HG02763 (cell line): ENCODE measurements at regions not wholly inside any gene's neighbourhood (a gene's known extent, or its start where the extent isn't known, plus 50 kb on each side); places are given as distances from the start of the nearest gene placed in this dataset.
"Not testable (repeated sequence)": the region's sequence is repeated elsewhere in the genome, so short reads cannot be mapped to it uniquely, and the experiment has no call there.

Experiments
- ATAC-seq: cut with Tn5 transposase; IDR thresholded peaks from one replicate; pipeline ENCODE4 v1.9.1; 2021; ENCODE audit warnings: mild to moderate bottlenecking, moderate library complexity; ENCODE audit not compliant: unreplicated experiment

DNA sequence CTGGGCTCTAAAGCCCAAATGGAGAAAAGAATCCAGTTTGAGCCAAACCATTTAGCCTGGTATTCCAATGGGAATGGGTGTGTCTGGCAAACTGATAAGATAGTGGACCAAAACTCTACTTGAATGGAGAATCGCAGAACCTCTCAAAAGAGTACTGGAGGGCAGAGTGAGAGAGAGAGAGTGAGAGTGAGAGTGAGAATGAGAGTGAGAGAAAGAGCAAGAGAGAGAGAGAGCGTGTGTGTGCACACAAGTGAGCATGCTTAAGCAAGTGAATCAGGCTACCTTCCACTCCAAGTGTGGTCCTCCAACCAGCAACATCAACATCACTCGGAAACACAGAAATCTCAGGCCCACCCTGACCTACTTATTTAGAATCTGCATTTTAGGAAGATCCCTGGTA lies 58.8 kb downstream of the UQCRFS1 start:
- ATAC-seq = no peak

DNA sequence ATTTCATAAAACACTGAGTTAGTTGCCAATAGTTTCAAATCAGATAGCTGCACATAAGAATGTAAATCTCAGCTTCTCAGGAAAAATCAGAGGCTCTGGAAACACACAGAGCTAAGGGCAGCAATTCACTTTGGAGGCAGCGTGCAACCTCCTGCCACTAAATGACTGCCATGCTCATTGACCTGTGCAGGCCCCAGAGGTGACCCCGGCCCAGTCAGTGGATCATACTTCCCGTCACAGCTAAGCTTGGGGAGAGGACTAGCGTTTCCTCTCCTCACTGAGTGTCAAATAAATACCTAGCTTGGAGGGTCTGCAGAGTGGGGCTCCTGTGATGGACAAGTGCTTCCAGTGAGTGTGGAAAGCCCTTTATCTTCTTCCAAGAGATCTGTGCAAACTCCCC lies 67.2 kb downstream of the UQCRFS1 start:
- no peak for ATAC-seq

DNA sequence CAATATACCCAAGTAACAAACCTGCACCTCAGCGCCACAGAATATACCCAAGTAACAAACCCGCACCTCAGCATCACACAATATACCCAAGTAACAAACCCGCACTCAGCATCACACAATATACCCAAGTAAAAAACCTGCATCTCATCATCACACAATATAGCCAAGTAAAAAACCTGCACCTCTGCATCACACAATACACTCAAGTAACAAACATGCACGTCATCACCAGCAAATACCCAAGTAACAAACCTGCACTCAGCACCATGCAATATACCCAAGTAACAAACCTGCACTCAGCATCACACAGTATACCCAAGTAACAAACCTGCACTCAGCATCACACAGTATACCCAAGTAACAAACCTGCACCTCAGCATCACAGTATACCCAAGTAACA lies 69.8 kb downstream of the UQCRFS1 start:
- ATAC-seq = no peak

DNA sequence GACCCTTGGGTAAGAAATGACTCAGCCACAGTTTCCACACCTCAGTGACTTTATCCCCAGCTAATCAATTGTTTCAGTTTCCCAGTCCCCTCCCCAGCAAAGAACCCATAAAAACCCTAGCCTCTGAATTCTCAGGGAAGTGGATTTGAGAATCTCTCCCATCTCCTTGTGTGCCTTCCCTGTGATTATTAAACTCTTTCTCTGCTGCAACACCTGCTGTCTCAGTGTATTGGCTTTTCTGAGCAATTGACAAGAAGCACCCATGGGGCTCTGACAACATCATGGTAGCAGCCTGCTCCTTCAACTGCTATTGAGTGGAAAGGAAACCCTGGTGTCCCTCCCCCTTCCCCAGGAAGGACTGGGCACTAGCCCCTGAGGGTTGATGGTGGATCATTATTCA lies 73.7 kb downstream of the UQCRFS1 start:
- ATAC-seq = no peak

DNA sequence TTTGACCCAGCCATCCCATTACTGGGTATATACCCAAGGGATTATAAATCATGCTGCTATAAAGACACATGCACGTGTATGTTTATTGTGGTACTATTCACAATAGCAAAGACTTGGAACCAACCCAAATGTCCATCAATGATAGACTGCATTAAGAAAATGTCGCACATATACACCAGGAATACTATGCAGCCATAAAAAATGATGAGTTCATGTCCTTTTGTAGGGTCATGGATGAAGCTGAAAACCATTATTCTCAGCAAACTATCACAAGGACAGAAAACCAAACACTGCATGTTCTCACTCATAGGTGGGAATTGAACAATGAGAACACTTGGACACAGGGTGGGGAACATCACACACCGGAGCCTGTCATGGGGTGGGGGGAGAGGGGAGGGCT lies 74.7 kb downstream of the UQCRFS1 start:
- not testable (repeated sequence) for ATAC-seq

DNA sequence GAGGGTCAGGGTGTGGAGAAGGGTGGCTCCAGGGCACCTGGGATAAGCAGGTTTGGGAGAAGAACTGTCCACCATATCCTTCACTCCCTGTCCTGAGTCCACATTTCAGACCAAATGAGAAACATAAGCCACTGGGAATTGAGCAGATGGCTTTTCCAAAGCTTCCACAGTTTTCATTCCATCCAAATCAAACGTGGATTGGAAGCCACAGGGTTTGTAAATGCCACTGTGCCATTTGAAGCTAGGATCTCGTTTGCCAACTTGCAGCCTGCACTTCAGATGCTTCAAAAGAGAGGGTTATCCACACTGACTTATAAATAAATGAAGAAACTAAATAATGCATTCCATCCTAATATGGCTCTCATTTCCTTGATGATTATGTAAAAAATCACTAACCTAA lies 81.5 kb downstream of the UQCRFS1 start:
- no peak for ATAC-seq

DNA sequence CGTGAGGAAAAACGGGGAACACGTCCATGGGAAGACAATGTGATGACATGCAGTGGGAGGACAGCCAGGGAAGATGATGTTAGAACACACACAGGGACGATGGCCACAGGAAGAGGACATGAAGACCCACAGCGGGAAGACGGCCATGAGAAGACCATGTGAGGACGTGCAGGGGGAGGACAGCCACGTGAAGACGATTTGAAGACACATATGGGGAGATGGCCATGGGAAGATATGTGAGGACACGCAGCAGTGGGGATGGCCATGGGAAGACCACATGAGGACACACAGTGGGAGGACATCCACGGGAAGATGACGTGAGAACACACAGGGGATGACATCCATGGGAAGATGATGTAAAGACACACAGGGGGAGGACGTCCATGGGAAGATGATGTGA lies 83.8 kb downstream of the UQCRFS1 start:
- ATAC-seq = no peak

DNA sequence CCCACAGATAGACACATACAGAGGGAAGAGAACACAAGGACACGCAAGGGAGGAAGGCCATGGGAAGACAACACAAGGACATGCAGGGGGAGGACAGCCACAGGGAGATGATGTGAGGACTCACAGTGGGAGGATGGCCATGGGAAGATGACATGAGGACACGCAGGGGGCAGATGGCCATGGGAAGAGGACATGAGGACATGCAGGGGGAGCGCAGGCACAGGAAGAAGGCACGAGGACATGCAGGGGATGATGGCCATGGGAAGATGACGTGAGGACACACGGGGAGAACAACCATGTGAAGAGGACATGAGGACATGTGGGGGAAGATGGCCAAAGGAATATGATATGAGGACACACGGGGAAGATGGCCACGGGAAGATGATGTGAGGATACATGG lies 84.7 kb downstream of the UQCRFS1 start:
- ATAC-seq = no peak

DNA sequence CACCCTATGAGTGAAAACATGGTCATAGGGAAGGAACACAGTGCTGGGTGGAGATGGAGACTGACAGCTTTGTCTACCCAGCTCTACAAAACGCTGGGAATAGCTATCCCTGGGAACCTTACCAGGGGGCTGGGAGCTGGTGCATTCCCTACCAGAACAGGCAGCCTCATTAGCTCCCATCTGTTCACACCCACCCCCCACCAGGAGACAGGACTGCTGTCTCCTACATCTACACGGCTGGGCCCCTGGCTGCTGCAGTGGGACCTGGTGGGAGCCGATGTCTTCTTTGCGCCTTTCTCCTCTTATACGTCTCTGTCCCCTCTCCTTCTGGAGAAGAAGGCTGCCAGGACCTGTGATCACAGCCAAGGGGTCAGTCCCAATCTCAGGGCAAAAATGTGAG lies 90.8 kb downstream of the UQCRFS1 start:
- ATAC-seq = no peak

DNA sequence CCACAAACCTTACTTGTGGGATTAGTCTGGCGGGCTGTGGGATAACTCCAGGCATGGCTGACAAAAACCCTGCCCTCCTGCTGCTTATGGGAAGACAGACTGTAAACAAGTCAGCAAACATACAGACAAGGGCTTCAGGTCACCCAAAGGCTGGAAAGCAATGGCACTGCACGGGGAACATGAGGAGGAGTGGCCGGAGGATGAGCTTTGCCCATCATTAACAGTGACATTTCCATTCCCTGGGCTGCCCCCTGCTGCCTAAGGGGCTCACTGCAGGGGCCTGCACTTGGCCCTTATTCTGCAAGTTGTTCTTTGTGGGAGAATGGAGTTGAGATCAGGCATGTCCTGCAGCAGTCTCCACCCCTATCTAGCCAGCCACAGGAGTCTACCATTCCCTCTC lies 91.3 kb downstream of the UQCRFS1 start:
- no peak for ATAC-seq

DNA sequence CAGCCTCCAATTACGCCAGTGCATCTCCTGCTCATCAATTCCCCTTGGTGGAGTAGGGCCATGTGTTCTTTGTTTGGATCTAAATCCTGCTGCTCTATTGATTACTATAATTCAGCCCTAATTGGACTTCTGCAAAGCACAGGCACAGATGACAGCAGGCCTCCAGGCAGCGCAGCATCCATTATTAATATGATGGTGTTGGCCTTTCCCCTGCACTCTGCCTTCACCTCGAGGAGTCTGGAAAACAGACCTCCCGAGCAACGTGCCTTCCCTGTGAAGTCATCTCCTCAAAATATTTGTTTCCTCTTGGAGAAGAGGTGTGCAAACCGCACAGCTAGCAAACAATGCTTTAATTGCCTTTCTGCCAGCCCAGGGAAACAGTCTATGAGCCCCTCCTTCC lies 92.5 kb downstream of the UQCRFS1 start:
- no peak for ATAC-seq

DNA sequence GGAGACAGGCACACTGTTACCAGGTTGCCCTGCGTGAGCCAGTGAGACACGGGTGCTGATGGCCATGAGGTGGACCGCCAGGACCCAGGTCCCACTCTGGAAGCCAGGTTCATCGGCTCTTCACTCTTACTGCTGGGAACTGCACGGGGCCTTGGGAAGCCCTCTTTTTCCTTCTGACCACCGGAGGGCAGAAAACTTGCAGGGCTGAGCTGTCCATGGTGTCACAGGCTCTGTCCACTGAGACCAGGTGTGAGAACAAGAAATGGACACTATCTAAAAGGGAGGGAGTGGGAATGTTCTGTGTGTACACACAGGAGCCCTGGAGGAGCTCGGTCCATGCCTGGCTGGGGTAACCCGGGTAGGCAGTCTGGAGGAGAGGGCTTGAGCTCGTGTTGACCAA lies 93.4 kb downstream of the UQCRFS1 start:
- ATAC-seq = no peak

DNA sequence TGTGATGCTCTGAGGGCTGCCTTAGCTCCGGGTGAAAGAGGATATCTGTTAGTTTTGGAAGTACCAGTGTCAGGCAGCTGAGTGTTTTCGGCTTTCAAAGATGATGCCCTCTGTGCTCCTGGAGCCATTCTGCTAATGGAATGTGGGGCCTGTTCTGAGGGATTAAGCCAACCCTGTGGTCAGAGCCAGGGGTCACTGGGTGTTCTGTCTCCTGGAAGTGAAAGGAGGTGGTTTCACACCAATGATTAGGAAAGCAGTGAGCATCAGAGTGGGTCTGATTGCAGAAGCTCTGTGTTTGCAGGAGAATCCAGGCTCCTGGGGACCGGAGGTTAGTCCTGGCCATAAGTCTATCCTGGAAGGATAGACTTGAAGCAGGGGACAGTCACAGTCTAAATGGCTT lies 94.6 kb downstream of the UQCRFS1 start:
- no peak for ATAC-seq

DNA sequence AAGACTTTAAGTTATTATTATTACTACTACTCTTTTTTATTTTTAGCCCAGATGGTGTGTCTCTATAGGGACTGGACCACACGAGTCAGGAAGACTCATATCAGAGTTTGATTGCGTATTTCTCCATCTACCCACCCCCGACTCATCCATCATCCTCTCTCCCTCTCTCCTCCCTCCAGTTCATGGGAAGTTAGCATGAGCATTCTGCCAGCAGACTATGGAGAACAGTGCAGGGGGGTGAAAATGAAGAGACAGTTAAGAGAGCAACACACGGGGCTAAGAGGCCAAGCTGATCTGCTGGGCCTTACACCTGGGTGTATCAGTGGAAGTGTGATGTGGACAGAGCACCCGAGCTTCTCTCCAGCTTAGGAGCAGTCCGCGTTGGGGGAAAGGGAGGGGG lies 95.0 kb downstream of the UQCRFS1 start:
- ATAC-seq = no peak

DNA sequence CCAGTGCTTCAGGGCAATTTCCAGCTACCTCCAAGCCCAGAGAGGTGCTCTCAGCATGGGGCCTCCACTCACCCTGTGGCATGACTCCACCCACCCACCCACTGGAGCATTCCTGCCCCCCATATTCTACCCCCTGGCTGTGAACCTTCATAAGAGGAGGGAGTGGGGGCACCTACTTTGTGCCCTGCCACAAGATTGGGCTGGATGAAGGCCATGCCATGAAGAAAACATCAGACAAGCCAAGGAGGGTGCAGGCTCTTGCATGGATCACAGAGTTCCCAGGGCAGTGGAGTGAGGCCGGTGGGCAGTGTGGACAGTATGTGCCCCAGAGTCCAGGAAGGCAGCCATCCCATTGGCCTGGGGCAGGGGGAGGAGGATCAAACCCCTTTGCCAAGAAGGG lies 97.8 kb downstream of the UQCRFS1 start:
- ATAC-seq = no peak

DNA sequence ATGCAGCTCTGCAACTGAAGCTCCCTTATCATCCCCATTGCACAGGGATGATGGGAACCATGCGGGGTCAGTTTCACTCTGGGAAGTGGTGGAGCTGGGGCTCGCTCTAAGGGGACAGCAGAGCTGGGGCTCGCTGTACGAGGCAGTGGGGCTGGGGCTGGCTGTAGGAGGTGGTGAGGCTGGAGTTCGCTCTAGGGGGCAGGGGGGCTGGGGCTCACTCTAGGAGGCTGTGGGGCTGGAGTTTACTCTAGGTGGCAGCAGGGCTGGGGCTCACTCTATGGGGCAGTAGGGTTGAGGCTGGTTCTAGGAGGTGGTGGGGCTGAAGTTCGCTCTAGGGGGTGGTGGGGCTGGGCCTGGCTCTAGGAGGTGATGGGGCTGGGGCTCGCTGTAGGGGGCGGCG lies 99.1 kb downstream of the UQCRFS1 start:
- no peak for ATAC-seq

DNA sequence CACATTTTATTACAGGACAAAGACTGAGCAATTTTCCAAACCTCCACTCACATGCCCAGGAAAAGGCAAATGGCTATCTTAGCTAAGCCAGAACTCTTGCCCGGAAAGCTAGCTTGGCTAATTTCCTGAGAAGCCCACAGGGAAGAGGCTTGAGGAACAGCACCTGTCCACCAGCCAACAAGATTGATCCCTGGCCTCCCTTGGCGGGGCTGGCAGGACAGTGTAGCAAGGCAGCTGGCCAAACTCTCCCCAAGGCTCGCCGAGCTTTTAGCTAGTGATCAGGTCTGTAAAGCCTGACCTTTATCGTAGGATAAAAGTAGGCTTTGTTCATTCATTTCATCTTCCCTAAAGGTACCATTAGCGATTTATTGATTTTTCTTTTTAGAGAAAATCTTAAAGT lies 101.4 kb downstream of the UQCRFS1 start:
- no peak for ATAC-seq

DNA sequence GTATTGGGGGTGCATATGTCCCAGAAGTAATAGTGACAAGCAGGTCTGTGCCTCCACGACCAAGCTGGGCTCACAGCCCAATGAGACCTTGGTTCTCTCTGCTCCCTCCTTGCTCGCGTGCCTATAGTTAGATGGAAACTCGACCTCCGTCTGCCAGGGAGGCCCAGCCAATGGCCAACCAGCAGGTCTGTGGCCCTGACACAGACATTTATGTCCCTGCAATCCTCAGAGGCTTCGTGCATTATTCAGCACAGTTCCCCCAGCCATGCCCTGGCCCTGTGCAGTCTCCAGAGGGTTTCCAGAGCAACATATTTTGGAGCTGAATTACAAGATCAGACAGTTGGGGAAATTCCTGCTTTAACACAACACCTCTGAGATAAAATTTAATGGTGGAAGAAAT lies 105.1 kb downstream of the UQCRFS1 start:
- no peak for ATAC-seq

DNA sequence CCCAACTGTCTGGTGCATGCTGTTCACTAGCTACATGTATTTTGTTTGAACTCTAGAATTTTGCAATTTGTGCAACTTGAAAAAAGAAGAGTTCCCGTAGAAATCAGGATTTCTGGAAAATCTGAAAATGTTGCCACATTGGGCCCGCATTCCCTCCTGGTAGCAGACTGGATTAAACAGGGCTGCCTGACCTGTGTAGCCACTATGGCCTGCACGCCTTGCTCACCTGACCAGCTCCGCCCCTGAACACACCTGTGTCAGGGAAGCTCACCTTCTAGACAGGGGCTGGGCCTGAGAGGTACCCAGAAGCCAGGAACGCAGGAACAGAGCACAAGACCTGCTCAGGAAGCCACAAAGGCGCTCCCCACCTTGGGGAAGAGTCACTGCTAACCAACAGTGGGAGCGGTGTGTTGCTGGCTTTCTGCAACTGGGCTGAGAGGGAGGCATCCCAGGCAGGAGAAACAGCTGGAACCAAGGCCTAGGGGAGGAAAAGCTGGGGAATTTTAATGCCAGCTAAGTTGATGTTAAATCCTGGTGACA lies 106.5 kb downstream of the UQCRFS1 start:
- ATAC-seq = no peak

DNA sequence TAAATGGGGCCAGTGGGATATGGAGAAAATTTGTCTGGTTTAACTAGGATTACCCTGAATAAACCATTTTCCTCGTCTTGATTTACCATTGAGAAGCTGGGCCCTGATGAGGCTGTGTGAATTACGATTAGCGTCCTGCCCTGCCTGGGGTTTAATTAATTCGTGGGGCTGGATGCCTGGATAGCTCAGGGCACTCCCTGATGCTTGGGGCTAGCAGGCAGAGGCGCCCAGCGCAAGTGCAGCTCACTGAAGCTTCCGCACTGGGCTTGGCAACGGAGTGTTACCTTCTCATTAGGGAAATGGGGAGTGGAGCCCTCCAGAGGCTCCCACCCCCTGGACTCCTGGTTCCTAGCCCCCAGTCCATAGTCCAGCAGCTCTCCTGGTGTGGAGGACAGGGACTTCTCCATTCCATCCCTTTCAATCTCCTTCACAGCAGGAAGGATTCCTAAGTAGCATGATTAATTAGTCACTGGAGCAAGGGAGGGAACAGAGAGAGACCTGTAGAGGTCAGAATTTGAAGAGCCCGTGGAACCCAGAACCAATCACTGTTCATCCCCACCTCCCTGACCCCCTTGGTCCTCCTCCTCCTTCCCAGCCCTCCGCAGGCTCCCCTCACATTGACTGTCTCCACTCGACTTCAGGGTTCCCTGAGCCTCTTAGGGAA lies 107.2 kb downstream of the UQCRFS1 start:
- ATAC-seq = no peak

DNA sequence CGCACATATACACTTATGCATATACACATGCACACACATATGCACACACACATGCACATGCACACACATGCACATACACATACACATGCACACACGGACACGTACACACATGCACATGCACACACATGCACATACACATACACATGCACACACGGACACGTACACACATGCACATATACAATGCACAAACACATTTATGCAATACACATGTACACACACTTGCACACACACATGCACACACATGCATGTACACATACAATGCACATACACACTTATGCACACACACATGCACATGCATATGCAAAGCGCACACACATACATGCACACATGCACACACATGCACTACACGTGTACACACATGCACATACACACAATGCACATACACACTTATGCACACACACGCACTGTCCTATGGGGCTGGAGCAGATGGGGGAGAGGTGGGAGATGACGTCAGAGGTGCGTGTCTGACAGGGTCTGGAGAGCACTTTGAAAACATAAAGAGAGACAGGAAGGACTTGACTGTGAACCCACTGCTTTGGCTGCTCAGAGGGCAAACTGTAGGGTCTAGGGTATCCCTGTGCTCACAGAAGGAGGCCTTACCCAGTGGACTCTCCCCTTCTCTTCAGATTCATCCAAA lies 108.2 kb downstream of the UQCRFS1 start:
- no peak for ATAC-seq

DNA sequence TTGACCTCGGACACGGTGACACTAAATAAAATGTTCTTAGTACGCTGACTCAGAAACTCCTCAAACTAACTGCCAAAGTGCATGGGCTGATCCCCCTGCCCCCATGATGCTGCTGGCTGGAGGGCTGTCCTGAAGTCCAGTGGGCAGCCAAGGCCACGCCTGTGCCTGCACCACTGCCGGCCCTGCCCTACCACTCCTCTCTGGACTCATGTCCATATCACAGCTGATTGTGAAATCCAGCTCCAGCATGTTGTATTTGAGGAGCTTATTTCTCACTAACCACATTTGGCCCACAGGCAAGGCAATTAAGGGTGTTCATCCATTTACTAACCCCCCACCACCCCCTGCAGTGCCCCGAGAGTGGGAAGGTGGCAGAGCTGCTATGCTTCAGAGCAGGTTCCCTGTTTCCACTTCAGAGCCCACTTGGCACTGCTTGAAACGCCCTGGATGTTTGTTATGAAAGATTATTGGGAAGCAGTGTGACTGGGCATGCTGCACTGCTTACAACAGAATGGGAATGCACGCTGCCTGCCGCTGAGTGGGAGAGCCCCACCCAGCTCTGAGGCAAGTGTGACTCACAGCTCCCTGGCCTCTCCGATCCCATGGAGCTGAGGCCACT lies 114.0 kb downstream of the UQCRFS1 start:
- no peak for ATAC-seq
